ENCODE measurements at regions not wholly inside any gene's neighbourhood (a gene's known extent, or its start where the extent isn't known, plus 50 kb on each side); places are given as distances from the start of the nearest gene placed in this dataset.

GRCh38 chr6:115360602-115361325 lies 699.9 kb downstream of the FRK start:
- no peak for DNase-seq (ENCODE audit: low read depth)
- H3K4me3 ChIP-seq (ENCODE audit: low read depth, low read length), result no peak overlapping the region
- TF ChIP-seq CTCF (IDR thresholded peaks at IDR 0.05; ENCODE audit: low read depth, low read length, missing control alignments), result no peak

GRCh38 chr6:115358616-115359015 lies 702.1 kb downstream of the FRK start:
- H3K4me3 ChIP-seq (ENCODE audit: low read depth, low read length), result no peak overlapping the region
- no peak for TF ChIP-seq CTCF (IDR thresholded peaks at IDR 0.05; ENCODE audit: low read depth, low read length, missing control alignments)
- no peak for DNase-seq (ENCODE audit: low read depth)

GRCh38 chr6:115356371-115356770 lies 704.3 kb downstream of the FRK start:
- no peak for TF ChIP-seq CTCF (IDR thresholded peaks at IDR 0.05; ENCODE audit: low read depth, low read length, missing control alignments)
- DNase-seq (ENCODE audit: low read depth), result no peak

GRCh38 chr6:115323001-115323400 lies 737.7 kb downstream of the FRK start:
- no peak overlapping the region for H3K4me3 ChIP-seq (ENCODE audit: low read depth, low read length)
- DNase-seq (ENCODE audit: low read depth), result no peak
- no peak for TF ChIP-seq CTCF (IDR thresholded peaks at IDR 0.05; ENCODE audit: low read depth, low read length, missing control alignments)

More at GRCh38 chr6:115356371-115356770, 704.3 kb downstream of the FRK start:
- no peak overlapping the region for H3K4me3 ChIP-seq (ENCODE audit: low read depth, low read length)

- DNase-seq (ENCODE audit: low read depth), result no peak
- H3K4me3 ChIP-seq (ENCODE audit: low read depth, low read length), result no peak overlapping the region
- TF ChIP-seq CTCF (IDR thresholded peaks at IDR 0.05; ENCODE audit: low read depth, low read length, missing control alignments), result no peak
Observed at GRCh38 chr6:115319823-115320222, 740.9 kb downstream of the FRK start.

GRCh38 chr6:115310156-115310555 lies 750.5 kb downstream of the FRK start:
- DNase-seq (ENCODE audit: low read depth), result no peak
- no peak for TF ChIP-seq CTCF (IDR thresholded peaks at IDR 0.05; ENCODE audit: low read depth, low read length, missing control alignments)
- H3K4me3 ChIP-seq (ENCODE audit: low read depth, low read length), result no peak overlapping the region

- TF ChIP-seq CTCF (IDR thresholded peaks at IDR 0.05; ENCODE audit: low read depth, low read length, missing control alignments), result no peak
- no peak overlapping the region for H3K4me3 ChIP-seq (ENCODE audit: low read depth, low read length)
Observed at GRCh38 chr6:115302731-115303130, 758.0 kb downstream of the FRK start.

More at GRCh38 chr6:115302731-115303130, 758.0 kb downstream of the FRK start:
- no peak for DNase-seq (ENCODE audit: low read depth)
